Breast epithelium (tissue), 3 donors: ENCODE measurements at regions not wholly inside any gene's neighbourhood (a gene's known extent, or its start where the extent isn't known, plus 50 kb on each side); places are given as distances from the start of the nearest gene placed in this dataset.

Experiments
- CTCF ChIP-seq, 3 donors: fragments of 450-650 bp; IDR thresholded peaks; one replicate each; pipeline ENCODE4 v1.5.1; 2016 to 2017; ENCODE audit warnings: antibody characterized with exemption in 3 of 3, mild to moderate bottlenecking in 3 of 3, moderate library complexity in 3 of 3
- POLR2A ChIP-seq: fragments of 450-650 bp; IDR thresholded peaks from one replicate; pipeline ENCODE4 v1.6.1; 2016; ENCODE audit warnings: antibody characterized with exemption, mild to moderate bottlenecking, moderate library complexity

- no peak for TF ChIP-seq POLR2A
- TF ChIP-seq CTCF (IDR thresholded peaks at IDR 0.05) = no peak
Measured at GRCh38 chr4:101414496-101414895, 67.2 kb upstream of the PPP3CA start.
